ENCODE measurements at regions not wholly inside any gene's neighbourhood (a gene's known extent, or its start where the extent isn't known, plus 50 kb on each side); places are given as distances from the start of the nearest gene placed in this dataset.
A peak's percentile ranks its signal among the peaks of the same experiment; 100 is the strongest.

DNA sequence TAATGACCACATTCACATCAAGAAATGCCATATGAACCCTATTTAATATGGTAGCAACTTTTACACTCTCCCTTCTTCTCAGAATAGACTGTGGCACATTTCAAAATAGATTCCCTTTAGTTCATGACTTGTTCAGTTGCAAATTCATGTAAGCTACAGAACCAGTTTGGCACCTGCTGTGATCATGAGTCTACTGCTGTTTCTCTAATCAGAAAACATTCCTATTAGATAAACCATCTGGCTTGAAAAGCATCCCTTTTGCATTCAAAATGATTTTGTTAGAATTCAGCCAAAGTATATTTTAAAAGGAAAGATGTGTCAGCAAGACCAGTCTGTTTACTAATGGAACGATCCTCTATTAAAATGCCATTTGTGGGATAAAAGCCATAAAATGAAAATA lies 304.4 kb downstream of the BCHE start:
- H3K4me3 ChIP-seq = no peak overlapping the region
- no peak for TF ChIP-seq Cebpa-rat (IDR thresholded peaks at IDR 0.05)
- H3K27ac ChIP-seq = no peak overlapping the region
- H3K27me3 ChIP-seq = no peaks in the 10 kb centered on the region
- no peaks in the 10 kb centered on the region for H4K20me1 ChIP-seq
- H3K36me3 ChIP-seq = no peaks in the 10 kb centered on the region
- H3K9me3 ChIP-seq (replicated peaks in 1 of 11) = no peaks in the 10 kb centered on the region
- H3K4me2 ChIP-seq = no peak overlapping the region
- no peaks in the 10 kb centered on the region for H3K4me1 ChIP-seq
- no peak overlapping the region for H3K9ac ChIP-seq

DNA sequence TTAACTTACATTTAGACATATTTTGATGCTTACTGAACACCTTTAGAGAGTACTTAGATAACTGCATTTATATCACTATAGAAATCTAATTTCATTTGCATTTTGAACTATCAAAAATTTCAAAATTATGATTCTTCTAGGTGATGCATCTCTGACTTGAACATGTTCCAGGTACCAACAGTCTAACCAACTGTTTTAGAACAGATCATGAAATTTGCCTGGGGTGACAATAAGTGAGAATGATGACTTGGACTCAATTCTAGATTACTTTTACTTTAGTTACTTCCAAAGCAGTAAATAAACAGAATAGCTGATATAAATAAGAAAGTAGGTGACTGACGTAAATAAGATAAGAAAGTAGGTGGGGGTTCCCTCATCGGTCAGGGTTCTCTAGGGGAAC lies 307.8 kb downstream of the BCHE start:
- no peaks in the 10 kb centered on the region for H3K36me3 ChIP-seq
- TF ChIP-seq Cebpa-rat (IDR thresholded peaks at IDR 0.05) = no peak
- no peaks in the 10 kb centered on the region for H4K20me1 ChIP-seq
- no peak overlapping the region for H3K4me2 ChIP-seq
- H3K27ac ChIP-seq = no peak overlapping the region
- no peaks in the 10 kb centered on the region for H3K9me3 ChIP-seq (replicated peaks in 1 of 11)
- H3K9ac ChIP-seq = no peak overlapping the region
- H3K4me3 ChIP-seq = no peak overlapping the region
- no peaks in the 10 kb centered on the region for H3K27me3 ChIP-seq
- H3K4me1 ChIP-seq = no peaks in the 10 kb centered on the region

DNA sequence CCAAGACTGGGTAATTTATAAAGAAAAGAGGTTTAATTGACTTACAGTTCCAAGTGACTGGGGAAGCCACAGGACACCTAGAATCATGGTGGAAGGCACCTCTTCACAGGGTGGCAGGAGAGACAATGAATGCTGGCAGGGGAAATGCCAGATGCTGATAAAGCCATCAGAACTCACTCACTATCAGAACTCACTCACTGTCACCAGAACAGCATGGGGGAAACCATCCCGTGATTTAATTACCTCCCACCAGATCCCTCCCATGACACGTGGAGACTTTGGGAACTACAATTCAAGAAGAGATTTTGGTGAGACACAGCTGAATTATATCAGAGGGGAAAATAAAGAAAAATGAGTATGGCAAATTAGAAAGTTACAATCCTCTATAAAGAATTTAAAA lies 310.9 kb downstream of the BCHE start:
- no peak overlapping the region for H3K9ac ChIP-seq
- no peaks in the 10 kb centered on the region for H3K9me3 ChIP-seq (replicated peaks in 1 of 11)
- no peak overlapping the region for H3K4me3 ChIP-seq
- H3K4me2 ChIP-seq = no peak overlapping the region
- H4K20me1 ChIP-seq = no peaks in the 10 kb centered on the region
- no peak overlapping the region for H3K27ac ChIP-seq
- no peak for TF ChIP-seq Cebpa-rat (IDR thresholded peaks at IDR 0.05)
- no peaks in the 10 kb centered on the region for H3K36me3 ChIP-seq
- no peaks in the 10 kb centered on the region for H3K27me3 ChIP-seq
- peaks cover 0 to 2% (median 0%) of the 10 kb centered on the region in 10 experiments; a peak in 1 of 20 replicates for H3K4me1 ChIP-seq

DNA sequence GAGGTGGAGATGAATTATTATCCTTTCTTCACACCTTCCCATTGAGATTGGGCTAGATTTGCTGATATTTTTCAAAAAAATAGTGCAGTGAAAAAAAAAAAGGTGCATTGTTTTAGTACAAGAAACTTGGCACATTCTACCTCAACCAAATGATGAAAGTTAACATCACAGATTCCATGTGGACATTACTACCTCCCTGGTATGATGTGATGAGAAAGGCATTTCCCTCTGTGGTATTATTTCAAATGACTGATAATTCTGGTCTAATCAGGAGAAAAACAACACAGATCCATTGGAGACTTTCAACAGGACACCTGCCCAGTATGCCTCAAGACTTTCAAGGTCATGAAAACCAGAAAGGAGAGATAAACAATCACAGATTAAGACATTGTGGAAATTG lies 313.4 kb downstream of the BCHE start:
- Histone ChIP-seq H3K4me2 (no peak overlapping the region), H3K36me3 (no peaks in the 10 kb centered on the region), H3K27ac (no peak overlapping the region), H4K20me1 (no peaks in the 10 kb centered on the region), H3K27me3 (no peaks in the 10 kb centered on the region), H3K9me3 (replicated peaks in 1 of 11) (no peaks in the 10 kb centered on the region), H3K4me3 (no peak overlapping the region), H3K4me1 (peaks cover 0 to 9% (median 0%) of the 10 kb centered on the region in 10 experiments; a peak in 1 of 20 replicates), H3K9ac (no peak overlapping the region)
- TF ChIP-seq Cebpa-rat (IDR thresholded peaks at IDR 0.05) = no peak

DNA sequence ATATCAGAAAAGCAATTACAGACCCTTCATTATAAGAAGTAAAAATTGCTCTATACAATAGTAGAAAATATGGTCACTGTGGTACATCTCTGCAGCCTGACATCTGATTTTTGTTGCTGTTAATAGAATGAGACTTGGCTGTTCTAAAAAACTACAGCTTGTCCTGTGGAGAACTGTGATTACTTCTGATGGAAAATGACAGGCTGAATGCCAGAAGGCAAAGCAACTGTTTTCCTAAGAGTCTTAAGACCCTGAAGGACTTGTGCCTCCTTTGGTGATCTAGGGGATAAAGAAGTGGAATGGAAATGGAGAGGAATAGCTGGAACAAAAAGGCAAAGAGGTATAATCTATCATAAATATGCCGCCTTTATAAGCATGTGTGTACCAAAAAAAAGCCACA lies 314.8 kb downstream of the BCHE start:
- no peak overlapping the region for H3K27ac ChIP-seq

DNA sequence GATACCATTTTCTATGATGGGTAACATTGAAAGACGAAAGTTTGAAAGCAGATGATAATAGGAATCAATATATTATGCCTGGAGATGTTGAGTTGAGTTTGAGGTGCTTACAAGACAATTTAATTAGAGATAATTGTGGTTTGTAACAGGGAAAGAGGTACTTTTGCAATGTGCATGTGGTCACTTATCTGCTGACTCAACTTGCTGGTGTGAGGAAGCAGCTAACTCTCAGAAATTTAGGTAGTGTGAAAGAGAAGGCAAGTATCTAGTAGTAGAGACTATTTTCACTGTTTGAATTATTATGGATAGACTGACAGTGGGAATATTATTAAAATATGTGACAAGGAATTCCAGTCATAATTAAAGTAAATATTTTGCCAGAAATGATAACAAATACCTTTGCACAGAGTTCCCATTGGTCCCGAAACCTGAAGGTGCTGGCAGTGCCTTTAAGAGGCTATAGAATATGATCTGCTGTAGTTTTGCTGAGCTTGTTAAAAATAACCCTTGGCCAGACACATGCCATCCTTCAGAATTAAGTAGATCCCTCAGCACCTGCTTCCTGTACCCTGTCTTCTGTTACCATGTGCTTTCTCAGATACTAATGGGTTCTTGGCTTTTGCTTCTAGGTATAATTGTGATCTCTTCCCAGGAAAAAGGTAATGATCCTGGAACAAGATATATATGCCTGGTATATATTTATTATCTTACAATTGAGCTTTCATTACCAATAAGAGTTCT lies 315.9 kb downstream of the BCHE start:
- Histone ChIP-seq H3K4me3 (no peak overlapping the region), H4K20me1 (no peaks in the 10 kb centered on the region), H3K36me3 (no peaks in the 10 kb centered on the region), H3K4me2 (peak overlapping the region in 2 of 11 experiments; percentile 10 to 11; a peak in 2 of 22 replicates), H3K4me1 (peaks cover 0 to 9% (median 0%) of the 10 kb centered on the region in 10 experiments; a peak in 1 of 20 replicates), H3K27ac (no peak overlapping the region), H3K27me3 (no peaks in the 10 kb centered on the region), H3K9ac (no peak overlapping the region), H3K9me3 (replicated peaks in 1 of 11) (no peaks in the 10 kb centered on the region)
- no peak for TF ChIP-seq Cebpa-rat (IDR thresholded peaks at IDR 0.05)

More for the DNA sequence above, 314.8 kb downstream of the BCHE start:
- Histone ChIP-seq H3K4me1 (peaks cover 0 to 9% (median 0%) of the 10 kb centered on the region in 10 experiments; a peak in 1 of 20 replicates), H3K9me3 (replicated peaks in 1 of 11) (no peaks in the 10 kb centered on the region), H4K20me1 (no peaks in the 10 kb centered on the region), H3K36me3 (no peaks in the 10 kb centered on the region), H3K27me3 (no peaks in the 10 kb centered on the region), H3K4me3 (no peak overlapping the region), H3K9ac (no peak overlapping the region), H3K4me2 (no peak overlapping the region)
- TF ChIP-seq Cebpa-rat (IDR thresholded peaks at IDR 0.05) = no peak

DNA sequence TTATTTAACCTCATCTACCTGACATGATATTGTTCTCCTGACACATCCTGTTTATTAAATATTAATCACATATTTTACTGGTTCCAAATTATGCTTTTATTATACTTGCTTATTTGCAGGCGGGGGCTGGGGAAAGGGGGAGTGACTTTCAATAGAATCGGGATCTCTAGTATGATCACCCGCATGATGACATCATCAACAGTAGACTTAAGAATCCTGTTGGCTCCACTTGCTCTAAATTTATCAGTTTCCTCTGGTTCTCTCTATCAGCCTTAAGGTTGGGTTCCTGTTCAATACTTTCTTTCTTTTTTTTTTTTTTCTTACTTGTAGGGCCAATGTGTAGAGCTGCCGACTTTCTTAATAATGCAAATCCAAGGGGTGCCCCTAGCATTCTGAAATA lies 317.5 kb downstream of the BCHE start:
- no peaks in the 10 kb centered on the region for H3K27me3 ChIP-seq
- H4K20me1 ChIP-seq = no peaks in the 10 kb centered on the region
- no peak for TF ChIP-seq Cebpa-rat (IDR thresholded peaks at IDR 0.05)
- no peaks in the 10 kb centered on the region for H3K9me3 ChIP-seq (replicated peaks in 1 of 11)
- no peak overlapping the region for H3K9ac ChIP-seq
- no peak overlapping the region for H3K27ac ChIP-seq
- no peak overlapping the region for H3K4me3 ChIP-seq
- no peaks in the 10 kb centered on the region for H3K36me3 ChIP-seq
- peaks cover 0 to 9% (median 0%) of the 10 kb centered on the region in 10 experiments; a peak in 1 of 20 replicates for H3K4me1 ChIP-seq
- H3K4me2 ChIP-seq = no peak overlapping the region

DNA sequence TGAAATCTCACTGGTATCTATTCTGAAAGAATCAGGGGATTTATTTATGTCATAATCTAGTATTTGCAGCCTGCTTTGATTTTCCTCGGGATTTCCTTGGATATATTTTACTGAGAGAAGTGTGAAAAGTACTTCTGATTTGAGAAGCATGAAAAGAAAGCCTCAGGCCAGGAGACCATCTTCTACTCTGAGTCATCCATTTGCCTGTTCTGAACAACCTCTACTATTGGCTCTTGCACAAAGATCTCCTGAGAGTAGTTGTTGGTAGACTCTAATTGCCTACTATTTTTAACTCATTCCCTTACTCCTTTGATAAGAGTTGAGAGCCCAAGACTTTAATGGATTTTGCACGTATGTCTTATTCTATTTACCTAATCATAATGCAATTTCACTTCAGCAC lies 318.9 kb downstream of the BCHE start:
- H3K4me3 ChIP-seq = no peak overlapping the region
- no peaks in the 10 kb centered on the region for H4K20me1 ChIP-seq
- H3K4me2 ChIP-seq = no peak overlapping the region
- no peaks in the 10 kb centered on the region for H3K9me3 ChIP-seq (replicated peaks in 1 of 11)
- H3K9ac ChIP-seq = no peak overlapping the region
- no peaks in the 10 kb centered on the region for H3K27me3 ChIP-seq
- H3K4me1 ChIP-seq = peaks cover 0 to 9% (median 0%) of the 10 kb centered on the region in 10 experiments; a peak in 1 of 20 replicates
- no peak for TF ChIP-seq Cebpa-rat (IDR thresholded peaks at IDR 0.05)
- no peaks in the 10 kb centered on the region for H3K36me3 ChIP-seq
- H3K27ac ChIP-seq = no peak overlapping the region

DNA sequence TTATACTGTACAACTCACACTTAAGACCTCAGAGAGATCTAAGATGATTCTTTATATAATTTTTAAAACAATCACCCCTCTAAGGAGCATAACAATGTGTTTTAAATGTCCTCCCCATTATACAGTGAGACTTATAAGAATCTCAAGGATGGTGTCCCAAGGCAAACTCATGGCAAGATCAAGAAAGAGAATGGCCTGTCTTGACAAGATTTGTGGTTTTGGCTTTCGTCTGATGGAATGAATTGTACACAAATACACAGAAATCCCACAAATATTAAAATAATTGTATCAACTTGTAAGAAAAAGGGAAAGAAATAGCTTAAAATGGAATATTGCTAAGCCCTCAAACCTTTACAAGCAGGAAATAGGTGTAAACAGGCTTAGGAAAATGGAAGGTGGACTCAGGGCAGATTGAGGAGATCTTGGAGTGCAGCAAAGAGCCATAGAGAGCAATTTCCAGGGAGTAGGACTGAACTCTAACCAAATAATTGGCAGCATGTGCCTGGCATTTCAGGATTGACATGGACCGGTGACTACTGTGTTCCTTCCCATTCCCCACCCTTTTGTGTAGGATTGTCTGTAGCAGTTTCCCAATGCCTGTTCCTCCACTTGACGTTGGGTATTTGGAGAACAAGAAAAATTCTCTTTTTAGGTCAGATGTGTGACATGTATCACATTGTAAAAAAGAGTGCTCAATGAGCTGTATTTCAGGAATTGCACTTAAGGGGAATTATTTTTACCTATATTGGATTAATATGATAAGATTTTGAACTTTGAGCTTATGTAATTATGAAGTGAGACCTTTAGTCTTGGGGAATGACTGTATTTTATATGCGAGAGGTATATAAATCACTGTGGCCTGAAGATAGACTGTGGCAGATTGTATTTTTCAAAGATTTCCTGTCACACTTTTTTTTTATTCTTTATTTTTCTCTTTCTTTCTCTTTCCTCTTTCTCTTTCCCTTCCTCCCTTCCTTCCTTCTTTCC lies 317.8 kb upstream of the SLITRK3 start:
- Histone ChIP-seq H3K36me3 (no peaks in the 10 kb centered on the region), H3K4me2 (no peak overlapping the region), H3K4me3 (no peak overlapping the region), H4K20me1 (no peaks in the 10 kb centered on the region), H3K27me3 (no peaks in the 10 kb centered on the region), H3K27ac (no peak overlapping the region), H3K9me3 (replicated peaks in 1 of 11) (no peaks in the 10 kb centered on the region), H3K9ac (no peak overlapping the region), H3K4me1 (no peaks in the 10 kb centered on the region)
- TF ChIP-seq Cebpa-rat (IDR thresholded peaks at IDR 0.05) = no peak

Measured in BLaER1 treated with 17β-estradiol and CSF1 and Interleukin-3, amounts not matched to agents 10 nM and 100 nM (cell line).